ENCODE measurements at regions not wholly inside any gene's neighbourhood (a gene's known extent, or its start where the extent isn't known, plus 50 kb on each side); places are given as distances from the start of the nearest gene placed in this dataset.
"Not testable (repeated sequence)": the region's sequence is repeated elsewhere in the genome, so short reads cannot be mapped to it uniquely, and the experiment has no call there.

DNA sequence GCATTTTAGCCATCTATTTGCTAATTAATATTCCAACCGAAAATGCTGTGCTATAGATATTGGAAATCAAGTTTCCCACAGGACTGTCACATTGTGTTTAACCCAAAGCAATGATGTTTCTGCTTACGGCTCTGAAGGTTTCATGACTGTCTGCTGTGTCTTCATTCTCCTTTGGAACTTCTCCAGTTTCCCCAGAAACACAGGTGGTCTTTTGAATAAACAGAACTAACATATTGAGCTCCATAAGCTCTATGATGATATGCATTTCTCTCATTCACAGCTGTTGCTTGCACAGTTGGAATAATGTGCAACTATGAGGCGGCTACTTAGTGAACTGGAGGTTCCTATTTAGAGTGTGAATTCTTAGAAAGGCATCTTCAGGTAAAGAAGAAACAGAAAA is 266.0 kb upstream of the ID4 start:
- TF ChIP-seq, protein P1, sequence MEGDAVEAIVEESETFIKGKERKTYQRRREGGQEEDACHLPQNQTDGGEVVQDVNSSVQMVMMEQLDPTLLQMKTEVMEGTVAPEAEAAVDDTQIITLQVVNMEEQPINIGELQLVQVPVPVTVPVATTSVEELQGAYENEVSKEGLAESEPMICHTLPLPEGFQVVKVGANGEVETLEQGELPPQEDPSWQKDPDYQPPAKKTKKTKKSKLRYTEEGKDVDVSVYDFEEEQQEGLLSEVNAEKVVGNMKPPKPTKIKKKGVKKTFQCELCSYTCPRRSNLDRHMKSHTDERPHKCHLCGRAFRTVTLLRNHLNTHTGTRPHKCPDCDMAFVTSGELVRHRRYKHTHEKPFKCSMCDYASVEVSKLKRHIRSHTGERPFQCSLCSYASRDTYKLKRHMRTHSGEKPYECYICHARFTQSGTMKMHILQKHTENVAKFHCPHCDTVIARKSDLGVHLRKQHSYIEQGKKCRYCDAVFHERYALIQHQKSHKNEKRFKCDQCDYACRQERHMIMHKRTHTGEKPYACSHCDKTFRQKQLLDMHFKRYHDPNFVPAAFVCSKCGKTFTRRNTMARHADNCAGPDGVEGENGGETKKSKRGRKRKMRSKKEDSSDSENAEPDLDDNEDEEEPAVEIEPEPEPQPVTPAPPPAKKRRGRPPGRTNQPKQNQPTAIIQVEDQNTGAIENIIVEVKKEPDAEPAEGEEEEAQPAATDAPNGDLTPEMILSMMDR (IDR thresholded peaks at IDR 0.05): no peak
- no peak for TF ChIP-seq POLR2A (IDR thresholded peaks at IDR 0.05)
- WGBS, 2 donors: 86 to 91% methylated on average over 3 of the region's 3 CpGs
- no peak for DNase-seq (ENCODE audit: low spot score in 2 of 2)
- intact Hi-C loops (cut with DNase I; ENCODE audit: low total_unique reads): no loop called here
- no peak overlapping the region for H3K4me3 ChIP-seq (ENCODE audit: low read depth, poor library complexity, severe bottlenecking)

DNA sequence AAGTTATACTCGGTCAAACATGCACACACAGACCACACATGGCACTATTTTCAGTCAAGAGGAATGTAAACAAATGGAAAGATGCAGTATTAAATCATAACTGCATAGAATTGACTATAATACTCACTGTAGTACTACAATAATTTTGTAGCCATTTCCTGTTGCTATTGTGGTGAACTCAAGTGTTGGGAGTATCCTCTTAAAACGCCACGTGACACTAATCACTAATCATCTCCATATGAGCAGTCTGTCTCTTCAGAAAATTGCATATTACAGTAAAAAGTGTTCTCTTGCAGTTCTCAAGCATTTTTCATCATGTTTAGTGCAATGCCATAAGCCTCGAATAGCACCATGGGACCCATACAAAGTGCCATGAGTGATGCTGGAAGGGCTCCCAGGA is 258.7 kb upstream of the ID4 start:
- WGBS, 2 donors: 65 to 75% methylated on average over 4 of the region's 4 CpGs
- H3K4me3 ChIP-seq (ENCODE audit: low read depth, poor library complexity, severe bottlenecking): no peak overlapping the region
- intact Hi-C loops (cut with DNase I; ENCODE audit: low total_unique reads): no loop called here
- no peak for DNase-seq (ENCODE audit: low spot score in 2 of 2)
- TF ChIP-seq, protein P1 (IDR thresholded peaks at IDR 0.05): no peak
- no peak for TF ChIP-seq POLR2A (IDR thresholded peaks at IDR 0.05)

DNA sequence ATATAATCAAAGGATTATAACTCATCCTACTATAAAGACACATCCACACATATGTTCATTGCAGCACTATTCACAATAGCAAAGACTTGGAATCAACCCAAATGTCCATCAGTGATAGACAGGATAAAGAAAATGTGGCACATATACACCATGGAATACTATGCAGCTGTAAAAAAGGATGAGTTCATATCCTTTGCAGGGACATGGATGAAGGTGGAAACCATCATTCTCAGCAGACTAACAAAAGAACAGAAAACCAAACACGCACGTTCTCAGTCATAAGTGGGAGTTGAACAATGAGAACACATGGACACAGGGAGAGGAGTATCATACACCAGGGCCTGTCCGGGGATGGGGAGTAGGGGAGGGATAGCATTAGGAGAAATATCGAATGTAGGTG is 253.0 kb upstream of the ID4 start:
- not testable (repeated sequence) for DNase-seq (ENCODE audit: low spot score in 2 of 2)
- WGBS, 2 donors: 82 to 95% methylated on average over 4 of the region's 4 CpGs

DNA sequence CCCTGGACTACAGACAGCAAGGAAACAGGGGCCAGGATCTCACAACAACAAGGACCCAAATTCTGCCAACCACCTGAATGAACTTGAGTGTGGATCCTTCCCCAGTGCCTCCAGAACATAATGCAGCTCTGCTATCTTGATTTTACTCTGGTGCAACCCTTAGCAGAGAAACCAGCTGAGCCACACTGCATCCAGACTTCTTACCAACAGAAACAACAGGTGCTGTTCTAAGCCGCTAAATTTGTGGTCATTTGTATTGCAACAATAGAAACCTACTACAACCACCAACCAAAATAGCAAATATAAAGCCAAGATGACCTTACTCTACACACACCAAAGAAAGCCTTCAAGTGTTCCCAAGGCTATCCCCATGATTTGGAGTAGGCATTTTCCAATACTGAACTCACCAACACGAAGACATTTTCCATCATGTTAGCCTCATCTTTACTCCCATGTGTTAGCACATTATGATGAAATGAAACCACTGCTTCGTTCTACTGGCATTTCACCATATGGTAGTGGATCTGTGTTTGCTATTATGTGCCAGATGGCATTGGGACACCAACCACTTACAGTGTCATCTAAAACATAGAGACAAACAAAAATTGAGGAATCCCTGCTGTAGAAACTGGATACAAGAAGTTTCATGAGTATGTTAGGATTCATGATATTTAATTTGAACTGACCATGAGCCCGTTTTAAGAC is 249.8 kb upstream of the ID4 start:
- no peak for DNase-seq (ENCODE audit: low spot score in 2 of 2)
- WGBS, 2 donors: 65 to 73% methylated on average over 4 of the region's 4 CpGs
- H3K4me3 ChIP-seq (ENCODE audit: low read depth, poor library complexity, severe bottlenecking): no peak overlapping the region
- TF ChIP-seq POLR2A (IDR thresholded peaks at IDR 0.05): no peak
- TF ChIP-seq, protein P1 (IDR thresholded peaks at IDR 0.05): no peak
- intact Hi-C loops (cut with DNase I; ENCODE audit: low total_unique reads): no loop called here

More for the DNA sequence above, 253.0 kb upstream of the ID4 start:
- intact Hi-C loops (cut with DNase I; ENCODE audit: low total_unique reads); H3K4me3 ChIP-seq (ENCODE audit: low read depth, poor library complexity, severe bottlenecking): not testable (repeated sequence)

DNA sequence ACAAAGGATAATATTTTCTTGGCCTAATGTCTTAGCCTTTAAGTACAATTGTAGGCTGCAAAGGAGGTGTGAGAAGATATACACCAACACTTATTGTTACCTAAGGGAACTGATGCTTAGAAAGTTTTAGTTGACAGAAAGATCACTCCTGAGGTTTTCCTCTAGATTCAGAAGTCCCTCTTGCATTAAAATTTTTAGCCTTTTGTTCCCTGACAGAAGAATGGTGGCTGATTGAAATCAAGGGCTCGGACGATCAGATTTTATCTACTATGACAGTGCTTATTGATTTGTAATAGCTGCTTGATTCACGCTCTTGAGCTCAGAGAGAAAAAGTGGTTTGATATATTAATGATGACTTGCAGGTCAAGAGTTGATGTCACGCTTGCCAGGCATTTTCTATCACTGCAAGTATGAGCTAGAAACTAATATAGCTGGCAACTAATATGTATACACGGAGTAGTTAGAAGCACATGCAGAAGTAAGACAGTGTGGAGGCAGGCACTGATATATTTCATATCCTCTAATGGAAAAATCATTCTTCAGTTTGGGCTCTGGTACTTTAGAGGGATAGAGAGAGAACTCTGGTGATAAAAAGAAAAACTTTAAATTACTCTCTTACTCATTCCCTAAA is 246.6 kb upstream of the ID4 start:
- intact Hi-C loops (cut with DNase I; ENCODE audit: low total_unique reads): no loop called here
- DNase-seq (ENCODE audit: low spot score in 2 of 2): no peak
- WGBS, 2 donors: 78 to 87% methylated on average over 5 of the region's 5 CpGs
- no peak for TF ChIP-seq POLR2A (IDR thresholded peaks at IDR 0.05)
- TF ChIP-seq, protein P1 (IDR thresholded peaks at IDR 0.05): no peak
- H3K4me3 ChIP-seq (ENCODE audit: low read depth, poor library complexity, severe bottlenecking): no peak overlapping the region

DNA sequence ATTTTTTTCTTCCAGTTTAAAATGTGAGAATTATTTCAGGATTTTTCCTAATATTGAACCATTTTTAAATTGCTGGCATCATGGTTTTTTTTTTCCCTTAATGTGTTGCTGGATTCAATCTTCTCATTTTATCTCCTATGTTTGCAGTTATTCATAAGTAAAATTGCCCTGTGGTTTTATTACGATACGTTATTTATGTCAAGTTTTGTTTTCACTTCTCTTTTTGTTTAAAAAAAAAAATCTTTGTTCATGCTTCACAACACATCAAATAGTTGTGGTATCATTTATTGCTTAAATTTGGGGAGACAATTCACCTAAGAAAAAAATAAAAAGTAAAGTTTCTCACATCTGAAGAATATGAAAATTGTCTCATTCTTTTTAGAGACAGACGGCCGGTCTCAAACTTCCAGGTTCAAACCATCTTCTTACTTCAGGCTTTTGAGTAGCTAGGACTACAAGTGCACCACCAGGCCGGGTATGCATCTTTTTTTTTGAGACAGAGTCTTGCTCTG is 239.3 kb upstream of the ID4 start:
- intact Hi-C loops (cut with DNase I; ENCODE audit: low total_unique reads): no loop called here
- WGBS, 2 donors: 83 to 84% methylated on average over 5 of the region's 5 CpGs
- TF ChIP-seq, protein P1 (IDR thresholded peaks at IDR 0.05): no peak
- no peak for TF ChIP-seq POLR2A (IDR thresholded peaks at IDR 0.05)
- H3K4me3 ChIP-seq (ENCODE audit: low read depth, poor library complexity, severe bottlenecking): no peak overlapping the region
- DNase-seq (ENCODE audit: low spot score in 2 of 2): no peak

Data from lower leg skin (tissue), 4 donors.